H7 (cell line): ENCODE measurements at regions not wholly inside any gene's neighbourhood (a gene's known extent, or its start where the extent isn't known, plus 50 kb on each side); places are given as distances from the start of the nearest gene placed in this dataset.

Source experiments
- DNase-seq: peaks from one replicate; pipeline ENCODE4 v3.0.0; 2012
- H3K27me3 ChIP-seq: 2 replicates; pipeline ENCODE4 v1.6.0; 2011; ENCODE audit warnings: mild to moderate bottlenecking, low read length; ENCODE audit not compliant: control insufficient read depth, insufficient read depth
- H3K36me3 ChIP-seq: replicated peaks from 2 replicates; pipeline ENCODE4 v1.5.1; 2011; ENCODE audit warnings: low read length; ENCODE audit not compliant: control insufficient read depth, insufficient read depth
- H3K4me3 ChIP-seq: 2 replicates; pipeline ENCODE4 v1.5.1; 2011; ENCODE audit warnings: low read depth, mild to moderate bottlenecking, control low read depth, low read length, moderate library complexity; ENCODE audit not compliant: insufficient read depth

- Histone ChIP-seq H3K4me3 (no peak overlapping the region), H3K27me3 (no peaks in the 10 kb centered on the region), H3K36me3 (no peaks in the 10 kb centered on the region)
- no peak for DNase-seq
Measured at GRCh38 chr18:76656925-76657827, 162.1 kb upstream of the ZNF516 start.

GRCh38 chr18:76654577-76654976, 159.5 kb upstream of the ZNF516 start:
- Histone ChIP-seq H3K36me3 (no peaks in the 10 kb centered on the region), H3K27me3 (no peaks in the 10 kb centered on the region), H3K4me3 (no peak overlapping the region)
- no peak for DNase-seq

- no peaks in the 10 kb centered on the region for H3K27me3 ChIP-seq
- no peaks in the 10 kb centered on the region for H3K36me3 ChIP-seq
- no peak for DNase-seq
- H3K4me3 ChIP-seq = no peak overlapping the region
Measured at GRCh38 chr18:76647322-76647721, 152.3 kb upstream of the ZNF516 start.

DNA sequence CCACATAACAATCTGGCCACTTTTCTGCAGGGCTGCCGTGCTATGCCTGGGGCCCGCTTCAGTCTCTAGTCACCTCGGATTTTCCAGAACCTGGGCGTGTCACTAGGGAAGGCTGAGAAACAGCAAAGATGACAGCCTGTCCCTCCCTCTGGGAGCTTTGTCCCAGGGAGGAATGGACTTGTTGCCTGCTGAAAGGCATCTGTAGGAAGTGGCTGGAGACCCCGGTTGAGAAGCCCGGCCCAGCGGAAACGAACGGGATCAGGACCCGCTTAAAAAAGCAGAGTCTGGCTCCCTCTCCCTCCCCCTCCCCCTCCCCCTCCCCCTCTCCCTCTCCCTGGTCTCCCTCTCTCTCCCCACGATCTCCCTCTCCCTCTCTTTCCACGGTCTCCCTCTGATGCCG, 149.5 kb upstream of the ZNF516 start:
- no peaks in the 10 kb centered on the region for H3K36me3 ChIP-seq
- H3K27me3 ChIP-seq = no peaks in the 10 kb centered on the region
- DNase-seq = no peak
- no peak overlapping the region for H3K4me3 ChIP-seq

DNA sequence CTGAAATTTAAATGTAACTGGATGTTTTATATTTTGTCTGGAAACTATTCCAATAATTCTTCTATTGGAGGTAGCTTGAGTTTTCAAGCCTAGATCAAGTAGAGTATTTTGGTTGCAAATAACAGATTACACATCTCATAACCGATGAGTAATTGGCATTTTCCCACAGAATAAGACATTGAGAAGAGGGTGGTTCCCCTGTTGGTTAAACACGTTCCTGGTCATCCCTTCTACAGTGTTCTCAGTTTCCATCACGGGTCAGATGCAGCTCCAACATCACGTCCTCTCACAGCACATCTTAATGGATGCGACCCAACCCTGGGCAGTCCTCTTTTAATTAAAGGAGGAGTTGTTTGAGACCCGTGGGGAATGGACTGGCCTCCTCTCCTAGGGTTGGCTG, 149.0 kb upstream of the ZNF516 start:
- no peak for DNase-seq
- H3K4me3 ChIP-seq = no peak overlapping the region
- no peaks in the 10 kb centered on the region for H3K36me3 ChIP-seq
- H3K27me3 ChIP-seq = no peaks in the 10 kb centered on the region

DNA sequence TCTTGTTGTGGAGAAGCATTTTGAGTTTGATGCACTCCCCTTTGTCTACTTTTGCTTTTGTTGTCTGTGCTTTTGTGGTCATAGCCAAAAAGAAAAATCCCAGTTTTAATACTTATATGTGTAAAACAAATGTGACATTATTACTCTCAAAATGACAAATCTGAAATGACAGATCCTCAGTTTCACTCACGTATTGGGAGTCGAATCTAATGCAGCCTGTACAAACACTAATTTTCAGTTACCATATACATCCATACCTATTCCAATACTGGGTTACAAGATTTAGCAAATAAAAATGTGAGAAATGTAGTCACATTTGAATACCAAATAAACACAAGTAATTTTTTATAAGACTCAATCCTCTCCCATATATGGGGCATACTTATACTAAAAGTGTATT, 148.2 kb upstream of the ZNF516 start:
- H3K36me3 ChIP-seq = no peaks in the 10 kb centered on the region
- no peak overlapping the region for H3K4me3 ChIP-seq
- no peak for DNase-seq
- no peaks in the 10 kb centered on the region for H3K27me3 ChIP-seq

DNA sequence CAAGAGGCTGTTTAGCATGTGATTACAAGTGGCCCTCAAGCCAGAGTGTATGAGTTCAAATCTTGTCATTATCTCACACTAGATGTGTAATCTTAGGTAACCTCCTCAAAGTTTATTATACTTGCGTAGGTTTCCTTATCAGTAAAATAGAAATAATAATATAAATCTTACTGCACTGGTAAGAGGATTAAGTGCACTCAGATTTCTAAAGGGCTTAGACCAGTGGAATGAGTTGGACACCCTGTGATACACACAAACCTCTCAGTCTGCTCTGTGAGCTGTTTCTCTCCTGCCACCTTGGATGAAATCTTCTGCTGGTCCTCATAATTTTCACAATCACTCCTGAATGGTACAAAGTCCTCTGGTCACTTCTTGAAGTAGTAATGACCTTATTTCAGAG, 145.4 kb upstream of the ZNF516 start:
- no peak for DNase-seq
- no peaks in the 10 kb centered on the region for H3K27me3 ChIP-seq
- no peaks in the 10 kb centered on the region for H3K36me3 ChIP-seq
- no peak overlapping the region for H3K4me3 ChIP-seq

GRCh38 chr18:76634564-76634963, 139.5 kb upstream of the ZNF516 start:
- H3K27me3 ChIP-seq = no peaks in the 10 kb centered on the region
- H3K36me3 ChIP-seq = no peaks in the 10 kb centered on the region
- DNase-seq = no peak
- no peak overlapping the region for H3K4me3 ChIP-seq

- no peaks in the 10 kb centered on the region for H3K36me3 ChIP-seq
- H3K27me3 ChIP-seq = no peaks in the 10 kb centered on the region
- DNase-seq = no peak
- no peak overlapping the region for H3K4me3 ChIP-seq
Measured at GRCh38 chr18:76633588-76634269, 138.7 kb upstream of the ZNF516 start.

GRCh38 chr18:76627444-76627843, 132.4 kb upstream of the ZNF516 start:
- Histone ChIP-seq H3K36me3 (no peaks in the 10 kb centered on the region), H3K27me3 (no peaks in the 10 kb centered on the region), H3K4me3 (no peak overlapping the region)
- DNase-seq = no peak

- Histone ChIP-seq H3K4me3 (no peak overlapping the region), H3K27me3 (no peaks in the 10 kb centered on the region), H3K36me3 (no peaks in the 10 kb centered on the region)
- no peak for DNase-seq
Measured at GRCh38 chr18:76626991-76627390, 131.9 kb upstream of the ZNF516 start.

DNA sequence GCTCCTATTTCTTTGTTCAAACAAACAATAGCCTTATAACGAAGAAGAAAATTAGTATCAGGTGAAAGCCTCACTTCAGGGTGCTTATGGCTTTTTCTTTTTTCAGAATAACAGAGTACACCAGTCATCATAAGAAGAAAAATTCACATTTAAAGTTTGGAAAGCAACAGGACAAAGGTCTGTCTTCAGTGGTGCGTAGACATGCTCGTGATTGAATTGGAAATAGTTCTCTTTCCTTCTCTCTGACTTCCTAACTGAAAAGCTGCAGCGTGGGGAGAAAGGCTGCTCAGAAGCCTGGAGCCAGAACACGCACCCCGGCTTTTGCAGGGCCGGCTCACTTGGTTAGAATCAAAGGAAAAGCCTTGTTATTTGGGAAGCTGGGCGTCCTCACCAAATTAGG, 127.6 kb upstream of the ZNF516 start:
- DNase-seq = no peak
- Histone ChIP-seq H3K36me3 (no peaks in the 10 kb centered on the region), H3K27me3 (peaks cover 4% of the 10 kb centered on the region; the same call in 1 of the 2 replicates), H3K4me3 (no peak overlapping the region)

DNA sequence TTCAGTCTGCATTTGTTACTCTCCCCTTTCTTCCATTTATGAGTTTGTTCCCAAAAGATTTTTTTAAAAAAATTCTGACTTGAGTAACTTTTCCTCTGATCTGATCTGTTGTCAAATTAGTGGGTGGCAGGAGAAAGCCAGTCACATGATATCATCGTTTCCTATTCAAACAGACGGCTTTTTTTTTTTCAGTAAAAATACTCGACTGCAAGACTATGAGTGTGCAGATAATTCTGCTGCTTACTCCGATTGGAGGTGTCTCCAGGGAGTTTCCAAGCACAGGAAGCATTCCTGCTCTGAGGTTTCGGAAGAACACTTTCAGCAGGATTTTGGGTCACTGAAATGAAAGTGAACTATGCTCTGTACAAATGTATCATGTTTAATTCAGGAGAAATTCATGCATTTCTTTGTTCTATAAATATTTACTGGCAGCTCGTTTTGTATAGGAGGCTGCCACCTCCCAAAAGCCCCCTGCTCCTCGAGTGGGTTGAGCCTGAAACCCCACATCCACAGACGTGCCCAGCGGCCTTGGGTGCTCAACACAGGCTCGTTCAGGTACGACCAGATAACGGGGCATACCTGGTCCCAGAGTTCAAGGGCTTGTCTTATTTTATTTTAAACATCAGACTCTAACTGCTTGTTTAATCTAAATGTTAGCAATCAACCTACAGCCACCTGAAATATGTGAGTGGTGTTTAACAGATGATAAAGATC, 126.9 kb upstream of the ZNF516 start:
- Histone ChIP-seq H3K4me3 (no peak overlapping the region), H3K36me3 (no peaks in the 10 kb centered on the region), H3K27me3 (peaks cover 4% of the 10 kb centered on the region; the same call in 1 of the 2 replicates)
- DNase-seq = no peak

GRCh38 chr18:76621226-76621625, 126.2 kb upstream of the ZNF516 start:
- Histone ChIP-seq H3K4me3 (no peak overlapping the region; the same call in 1 of the 2 replicates), H3K27me3 (peaks cover 4% of the 10 kb centered on the region; the same call in 1 of the 2 replicates), H3K36me3 (no peaks in the 10 kb centered on the region)
- no peak for DNase-seq
